Natural killer cell (primary cell): ENCODE measurements at regions not wholly inside any gene's neighbourhood (a gene's known extent, or its start where the extent isn't known, plus 50 kb on each side); places are given as distances from the start of the nearest gene placed in this dataset.
"Not testable (repeated sequence)": the region's sequence is repeated elsewhere in the genome, so short reads cannot be mapped to it uniquely, and the experiment has no call there.

Experiments used
- ATAC-seq, 3 donors: fragments of 150-1000 bp in 2 of 3; fragments of 200-7000 bp in 1 of 3; cut with Tn5 transposase; 1 replicate in 1 of 3; 2 replicates in 2 of 3; pipeline ENCODE4 v1.10.0; 2021; ENCODE audit warnings: mild to moderate bottlenecking in 2 of 3, moderate library complexity in 2 of 3
- DNase-seq, 2 donors: peaks; one replicate each; pipeline versions ENCODE4 v3.0.0 to v3.0.0-alpha.2; 2013 to 2021; ENCODE audit warnings: mixed read lengths in 1 of 2
- H3K27ac ChIP-seq: one replicate; pipeline ENCODE4 v1.5.1; 2013; ENCODE audit warnings: mild to moderate bottlenecking, low read length
- H3K27me3 ChIP-seq: one replicate; pipeline ENCODE4 v1.6.1; 2013; ENCODE audit warnings: low read length; ENCODE audit not compliant: control insufficient read depth, insufficient read depth
- H3K36me3 ChIP-seq: one replicate; pipeline ENCODE4 v1.6.1; 2013; ENCODE audit warnings: low read length; ENCODE audit not compliant: control insufficient read depth, insufficient read depth
- H3K4me1 ChIP-seq: one replicate; pipeline ENCODE4 v1.6.1; 2013; ENCODE audit warnings: low read length; ENCODE audit not compliant: control insufficient read depth, insufficient read depth
- H3K4me3 ChIP-seq: one replicate; pipeline ENCODE4 v1.5.1; 2013; ENCODE audit warnings: low read length
- H3K9me3 ChIP-seq: one replicate; pipeline ENCODE4 v1.6.1; 2013; ENCODE audit warnings: low read length; ENCODE audit not compliant: control insufficient read depth, insufficient read depth
- H3K27ac Mint-ChIP-seq, 2 donors: one replicate each; pipeline ENCODE4 v1.8.0; 2022; ENCODE audit warnings: mild to moderate bottlenecking in 2 of 2, mixed read lengths in 2 of 2, moderate library complexity in 1 of 2
- H3K27me3 Mint-ChIP-seq, 2 donors: one replicate each; pipeline ENCODE4 v1.8.0; 2022; ENCODE audit warnings: low read depth in 2 of 2, mixed read lengths in 2 of 2
- H3K36me3 Mint-ChIP-seq: one replicate; pipeline ENCODE4 v1.8.0; 2022; ENCODE audit warnings: mixed read lengths
- H3K4me1 Mint-ChIP-seq, 2 donors: one replicate each; pipeline ENCODE4 v1.8.0; 2022; ENCODE audit warnings: mixed read lengths in 2 of 2
- H3K4me3 Mint-ChIP-seq: one replicate; pipeline ENCODE4 v1.8.0; 2022; ENCODE audit warnings: mild to moderate bottlenecking, moderate library complexity, mixed read lengths
- H3K9me3 Mint-ChIP-seq, 2 donors: one replicate each; pipeline ENCODE4 v1.8.0; 2022; ENCODE audit warnings: mixed read lengths in 2 of 2
- WGBS: methylation state at CpG from one replicate; pipeline ENCODE4 v1.1.7; 2013; ENCODE audit warnings: missing lambda C conversion rate; ENCODE audit not compliant: insufficient coverage; 5-methylcytosine and 5-hydroxymethylcytosine counted together
- intact Hi-C: fragments of 100-400 bp; cut with micrococcal nuclease; formaldehyde crosslinking; loops from one replicate; pipeline ENCODE4 v1.14.2; 2022
- TF ChIP-seq, protein P1 (sequence below): fragments of 200-600 bp; IDR thresholded peaks from one replicate; pipeline ENCODE4 v1.8.0; 2022; ENCODE audit warnings: antibody characterized with exemption

DNA sequence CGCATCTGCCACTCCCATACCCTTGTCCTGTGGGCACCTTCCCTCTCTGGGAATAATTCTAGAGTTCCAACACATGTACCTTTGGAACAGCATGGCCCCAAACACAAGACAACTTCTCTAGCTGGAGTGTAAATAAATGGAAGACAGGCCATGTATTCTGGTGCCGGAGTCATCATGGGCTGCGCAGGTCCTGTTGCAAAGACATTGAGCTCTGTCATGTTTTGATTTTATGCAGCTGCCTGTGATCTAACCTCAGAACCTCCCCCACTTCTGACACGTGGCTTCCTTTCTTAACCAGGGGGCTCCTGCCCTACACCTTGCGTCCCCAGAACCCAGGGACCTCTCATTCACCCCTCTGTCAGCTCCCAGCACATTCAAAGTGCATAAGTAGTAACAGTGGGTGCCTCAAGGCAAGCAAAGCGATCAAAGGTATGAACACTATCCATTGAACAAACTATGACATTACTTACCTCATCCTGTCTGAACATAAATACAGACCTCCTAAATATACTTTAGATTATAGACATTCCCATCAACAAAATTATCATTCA, 219.9 kb downstream of the FGFR2 start:
- no peaks in the 10 kb centered on the region for H3K4me1 ChIP-seq
- TF ChIP-seq, protein P1, sequence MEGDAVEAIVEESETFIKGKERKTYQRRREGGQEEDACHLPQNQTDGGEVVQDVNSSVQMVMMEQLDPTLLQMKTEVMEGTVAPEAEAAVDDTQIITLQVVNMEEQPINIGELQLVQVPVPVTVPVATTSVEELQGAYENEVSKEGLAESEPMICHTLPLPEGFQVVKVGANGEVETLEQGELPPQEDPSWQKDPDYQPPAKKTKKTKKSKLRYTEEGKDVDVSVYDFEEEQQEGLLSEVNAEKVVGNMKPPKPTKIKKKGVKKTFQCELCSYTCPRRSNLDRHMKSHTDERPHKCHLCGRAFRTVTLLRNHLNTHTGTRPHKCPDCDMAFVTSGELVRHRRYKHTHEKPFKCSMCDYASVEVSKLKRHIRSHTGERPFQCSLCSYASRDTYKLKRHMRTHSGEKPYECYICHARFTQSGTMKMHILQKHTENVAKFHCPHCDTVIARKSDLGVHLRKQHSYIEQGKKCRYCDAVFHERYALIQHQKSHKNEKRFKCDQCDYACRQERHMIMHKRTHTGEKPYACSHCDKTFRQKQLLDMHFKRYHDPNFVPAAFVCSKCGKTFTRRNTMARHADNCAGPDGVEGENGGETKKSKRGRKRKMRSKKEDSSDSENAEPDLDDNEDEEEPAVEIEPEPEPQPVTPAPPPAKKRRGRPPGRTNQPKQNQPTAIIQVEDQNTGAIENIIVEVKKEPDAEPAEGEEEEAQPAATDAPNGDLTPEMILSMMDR: no peak
- H3K9me3 Mint-ChIP-seq: peaks cover 0 to 3% of the 10 kb centered on the region in 2 donors
- no peaks in the 10 kb centered on the region for H3K36me3 Mint-ChIP-seq
- H3K27me3 Mint-ChIP-seq: peaks cover 0 to 6% of the 10 kb centered on the region in 2 donors
- no peak overlapping the region for H3K27ac Mint-ChIP-seq
- H3K4me3 Mint-ChIP-seq: no peak overlapping the region
- no peaks in the 10 kb centered on the region for H3K4me1 Mint-ChIP-seq
- WGBS: 70% methylated on average over 6 of the region's 6 CpGs
- H3K4me3 ChIP-seq: no peak overlapping the region
- DNase-seq (no peak), ATAC-seq (no peak)
- no peaks in the 10 kb centered on the region for H3K9me3 ChIP-seq
- intact Hi-C loops: no loop called here
- no peaks in the 10 kb centered on the region for H3K36me3 ChIP-seq
- H3K27me3 ChIP-seq: no peaks in the 10 kb centered on the region
- H3K27ac ChIP-seq: no peak overlapping the region

DNA sequence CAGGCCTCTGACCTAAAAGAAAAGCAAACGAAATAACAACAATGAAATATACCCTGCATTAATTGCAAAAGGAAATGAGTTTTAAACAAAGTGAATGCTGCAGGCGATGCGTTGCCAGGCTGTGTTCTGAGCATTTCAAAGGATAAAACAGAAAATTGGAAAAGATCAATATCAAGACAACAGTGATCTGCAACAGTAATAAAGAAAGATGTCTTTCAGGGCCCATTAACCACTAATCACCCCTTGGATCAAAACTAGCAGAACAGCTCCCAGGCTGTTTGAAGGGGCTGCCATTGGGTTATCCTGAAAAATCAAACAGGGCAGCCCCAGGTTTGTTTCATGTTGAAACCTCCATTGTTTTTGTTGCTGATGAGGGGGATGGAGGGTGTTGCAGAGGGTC, 219.2 kb downstream of the FGFR2 start:
- no peak overlapping the region for H3K27ac Mint-ChIP-seq
- H3K36me3 Mint-ChIP-seq: no peaks in the 10 kb centered on the region
- Histone ChIP-seq H3K4me1 (no peaks in the 10 kb centered on the region), H3K36me3 (no peaks in the 10 kb centered on the region), H3K27ac (no peak overlapping the region), H3K27me3 (no peaks in the 10 kb centered on the region), H3K4me3 (no peak overlapping the region), H3K9me3 (no peaks in the 10 kb centered on the region)
- no peak for DNase-seq
- no peak for ATAC-seq
- H3K27me3 Mint-ChIP-seq: peaks cover 0 to 6% of the 10 kb centered on the region in 2 donors
- TF ChIP-seq, protein P1: no peak
- peaks cover 0 to 3% of the 10 kb centered on the region in 2 donors for H3K9me3 Mint-ChIP-seq
- intact Hi-C loops: no loop called here
- H3K4me3 Mint-ChIP-seq: no peak overlapping the region
- no peaks in the 10 kb centered on the region for H3K4me1 Mint-ChIP-seq
- WGBS: 87% methylated on average over 3 of the region's 3 CpGs

DNA sequence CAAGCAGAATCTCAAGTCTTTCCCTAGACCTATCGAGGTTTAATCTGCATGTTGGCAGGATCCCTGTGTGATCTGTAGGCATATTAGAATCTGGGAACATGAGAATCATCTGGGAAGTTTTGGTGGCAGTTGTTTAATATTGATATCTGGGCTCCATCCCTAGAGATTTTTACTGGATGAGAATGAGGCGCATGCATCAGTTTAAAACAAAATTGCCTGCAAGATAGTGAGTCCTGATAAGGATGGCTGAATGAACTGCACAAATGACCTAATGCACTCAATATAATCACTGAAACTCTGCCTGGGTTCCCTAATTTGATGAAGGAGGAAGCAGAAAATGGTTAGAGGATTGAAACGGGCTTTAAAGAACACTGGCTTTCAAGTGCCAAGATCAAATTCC, 218.0 kb downstream of the FGFR2 start:
- Histone ChIP-seq H3K4me3 (no peak overlapping the region), H3K27me3 (no peaks in the 10 kb centered on the region), H3K27ac (no peak overlapping the region), H3K36me3 (no peaks in the 10 kb centered on the region), H3K9me3 (no peaks in the 10 kb centered on the region), H3K4me1 (no peaks in the 10 kb centered on the region)
- Mint-ChIP-seq H3K4me1 (no peaks in the 10 kb centered on the region), H3K36me3 (no peaks in the 10 kb centered on the region), H3K27ac (no peak overlapping the region), H3K9me3 (peaks cover 0 to 3% of the 10 kb centered on the region in 2 donors), H3K4me3 (no peak overlapping the region), H3K27me3 (peaks cover 0 to 8% of the 10 kb centered on the region in 2 donors)
- WGBS: 62% methylated on average over 3 of the region's 3 CpGs
- ATAC-seq (no peak), DNase-seq (no peak)
- TF ChIP-seq, protein P1: no peak
- intact Hi-C loops: no loop called here

DNA sequence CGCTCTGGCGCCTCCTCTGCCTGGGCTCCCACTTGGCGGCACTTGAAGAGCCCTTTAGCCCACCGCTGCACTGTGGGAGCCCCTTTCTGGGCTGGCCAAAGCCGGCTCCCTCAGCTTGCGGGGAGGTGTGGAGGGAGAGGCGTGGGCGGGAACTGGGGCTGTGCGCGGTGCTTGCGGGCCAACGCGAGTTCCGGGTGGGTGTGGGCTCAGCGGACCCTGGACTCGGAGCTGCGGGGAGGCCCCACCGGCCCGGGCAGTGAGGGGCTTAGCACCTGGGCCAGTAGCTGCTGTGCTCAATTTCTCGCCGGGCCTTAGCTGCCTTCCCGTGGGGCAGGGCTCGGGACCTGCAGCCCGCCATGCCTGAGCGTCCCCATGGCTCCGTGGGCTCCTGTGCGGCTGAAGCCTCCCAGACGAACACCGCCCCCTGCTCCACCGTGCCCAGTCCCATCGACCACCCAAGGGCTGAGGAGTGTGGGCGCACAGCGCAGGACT, 216.2 kb downstream of the FGFR2 start:
- H3K27ac ChIP-seq, H3K36me3 ChIP-seq, H3K4me1 ChIP-seq, H3K27me3 Mint-ChIP-seq, H3K4me1 Mint-ChIP-seq, H3K9me3 ChIP-seq, DNase-seq, H3K27ac Mint-ChIP-seq, H3K36me3 Mint-ChIP-seq, H3K4me3 ChIP-seq, H3K4me3 Mint-ChIP-seq, H3K9me3 Mint-ChIP-seq, H3K27me3 ChIP-seq, intact Hi-C loops, ATAC-seq: not testable (repeated sequence)
- 98% methylated on average over 33 of the region's 33 CpGs for WGBS
